HEK293T (cell line): ENCODE measurements at regions not wholly inside any gene's neighbourhood (a gene's known extent, or its start where the extent isn't known, plus 50 kb on each side); places are given as distances from the start of the nearest gene placed in this dataset.

Experiments
- BHLHE40 ChIP-seq: fragments of 450-650 bp; IDR thresholded peaks from 2 replicates; pipeline ENCODE4 v1.6.1; 2016; ENCODE audit warnings: mild to moderate bottlenecking, moderate library complexity, borderline replicate concordance
- FOXK2 ChIP-seq: fragments of 450-650 bp; IDR thresholded peaks from 2 replicates; pipeline ENCODE4 v1.6.1; 2016; ENCODE audit warnings: mild to moderate bottlenecking
- ZNF384 ChIP-seq: fragments of 450-650 bp; IDR thresholded peaks from 2 replicates; pipeline ENCODE4 v1.6.1; 2016

DNA sequence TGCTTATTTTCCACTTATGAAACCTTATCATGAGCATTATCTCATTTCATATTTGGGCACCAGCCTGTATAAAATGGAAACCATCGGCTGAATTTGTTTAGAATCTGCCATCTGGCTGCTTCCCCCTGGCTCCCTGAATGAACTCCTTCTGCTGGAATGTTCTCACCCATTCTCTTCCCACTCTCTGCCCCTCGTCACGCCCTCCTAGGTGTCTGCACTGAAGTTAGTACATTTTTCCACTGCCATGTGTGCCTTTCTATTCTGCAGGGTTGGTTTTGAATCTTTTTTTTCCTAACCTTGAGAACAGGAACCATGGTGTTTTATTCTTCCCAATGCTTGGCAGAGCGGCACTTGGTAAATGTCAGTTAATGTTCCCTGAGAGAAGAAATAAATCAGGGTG is 359.7 kb downstream of the MLLT3 start:
- TF ChIP-seq FOXK2, result no peak
- TF ChIP-seq ZNF384, result no peak
- TF ChIP-seq BHLHE40, result no peak
